ENCODE measurements at regions not wholly inside any gene's neighbourhood (a gene's known extent, or its start where the extent isn't known, plus 50 kb on each side); places are given as distances from the start of the nearest gene placed in this dataset.

DNA sequence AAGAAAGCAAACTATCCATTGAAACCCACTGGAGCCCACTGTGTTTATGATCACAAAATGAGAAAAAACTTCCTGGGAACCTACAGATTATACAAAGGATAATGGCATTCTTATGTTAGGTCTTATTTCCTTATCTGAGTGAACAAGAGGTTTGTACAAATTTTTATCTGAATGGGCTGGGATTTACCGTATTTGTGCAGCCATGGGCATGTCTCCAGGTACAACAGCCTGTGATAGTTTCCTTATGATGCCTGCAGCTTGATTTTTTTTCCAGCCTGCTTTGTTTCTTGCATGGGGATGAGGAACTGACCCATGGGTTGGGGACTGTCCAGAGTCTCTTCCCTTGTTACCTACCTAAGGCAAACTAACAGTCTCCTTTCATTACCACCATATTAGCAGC lies 244.0 kb upstream of the RBMY1B start:
- no peak for DNase-seq (ENCODE audit: low spot score)

DNA sequence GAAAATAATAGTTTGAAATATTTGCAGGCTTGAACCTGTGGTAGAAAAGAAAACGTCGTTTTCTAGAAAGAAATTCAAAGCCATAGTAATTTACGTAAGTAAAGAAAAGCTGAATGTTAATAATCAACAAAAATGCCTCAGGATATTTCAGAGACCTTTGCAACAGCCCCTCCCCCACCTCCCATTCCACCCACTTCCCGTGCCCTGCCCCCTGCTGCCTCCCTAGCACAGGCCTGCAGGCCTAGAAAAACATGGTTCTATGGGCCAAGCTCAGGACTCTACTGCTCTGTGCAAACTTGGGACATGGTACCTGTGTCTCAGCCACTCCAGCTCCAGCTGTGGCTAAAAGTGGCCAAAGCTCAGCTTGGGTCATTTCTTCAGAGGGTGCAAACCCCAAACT lies 223.4 kb upstream of the RBMY1B start:
- no peak for DNase-seq (ENCODE audit: low spot score)

DNA sequence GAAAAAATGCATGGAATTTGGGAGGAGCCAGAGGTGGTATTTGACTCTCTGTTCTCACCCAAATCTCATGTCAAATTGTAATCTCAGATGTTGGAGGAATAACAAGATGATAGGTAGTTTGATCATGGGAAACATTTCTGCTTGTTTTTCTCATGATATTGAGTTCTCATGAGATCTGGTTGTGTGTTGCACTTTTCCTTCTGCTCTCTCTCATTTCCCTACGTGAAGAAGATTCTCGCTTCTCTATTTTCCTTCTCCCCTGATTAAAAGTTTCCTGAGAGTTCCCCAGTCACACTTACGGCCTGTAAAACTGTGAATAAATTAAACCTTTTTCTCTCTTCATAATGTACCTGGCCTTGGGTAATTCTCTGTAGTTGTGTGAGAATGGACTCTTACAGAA lies 222.2 kb upstream of the RBMY1B start:
- DNase-seq (ENCODE audit: low spot score): no peak

DNA sequence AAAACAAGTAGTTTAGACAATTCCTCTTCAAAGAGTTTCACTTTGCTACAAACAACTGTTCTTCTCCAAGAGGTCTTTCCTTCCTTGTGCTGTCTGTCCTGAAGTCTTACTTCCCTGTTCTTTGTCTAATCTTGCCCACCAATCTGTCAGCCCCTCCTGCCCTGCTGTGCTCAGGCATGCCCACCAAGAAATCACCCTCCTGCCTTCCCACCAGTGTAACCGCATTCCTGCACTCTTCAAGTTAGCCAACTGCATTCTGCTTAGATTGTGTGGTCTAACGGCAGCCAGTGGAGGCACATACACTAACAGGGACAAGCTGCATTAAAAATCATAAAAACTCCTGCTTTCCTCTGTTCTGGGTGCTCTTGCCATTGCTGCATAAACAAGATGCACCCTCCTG lies 215.9 kb upstream of the RBMY1B start:
- DNase-seq (ENCODE audit: low spot score): no peak

DNA sequence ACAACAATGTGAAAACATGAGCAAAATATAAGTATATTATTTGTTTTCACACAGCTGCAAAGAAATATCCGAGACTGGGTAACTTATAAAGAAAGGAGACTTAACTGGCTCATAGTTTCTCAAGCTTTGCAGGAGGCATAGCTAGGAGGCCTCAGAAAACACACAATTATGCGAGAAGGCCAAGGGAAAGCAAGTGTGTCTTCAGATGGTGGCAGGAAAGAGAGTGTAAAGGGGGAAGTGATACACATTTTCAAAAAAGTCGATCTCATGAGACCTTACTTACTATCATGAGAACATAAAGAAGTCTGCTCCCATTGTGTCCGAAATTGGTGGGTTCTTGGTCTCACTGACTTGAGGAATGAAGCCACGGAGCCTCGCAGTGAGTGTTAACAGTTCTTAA lies 208.9 kb upstream of the RBMY1B start:
- DNase-seq (ENCODE audit: low spot score): no peak

DNA sequence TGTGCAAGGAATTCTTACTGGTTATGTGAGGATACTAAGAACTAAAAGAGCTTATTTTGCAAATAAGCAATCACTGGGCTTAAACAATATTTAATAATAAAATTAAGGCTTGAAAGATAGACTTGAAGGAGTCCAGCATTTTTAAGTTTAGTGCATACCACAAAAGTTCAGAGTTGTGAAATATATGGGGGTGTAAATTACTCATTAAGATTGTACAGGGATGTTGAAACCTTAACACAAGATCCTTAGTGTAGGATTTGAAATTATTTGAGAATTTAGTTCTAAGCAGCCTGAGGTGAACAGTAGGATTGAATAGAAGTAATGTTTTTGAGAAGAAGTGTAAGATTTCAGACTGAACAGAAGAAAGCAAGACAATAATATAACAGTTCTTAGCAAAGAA lies 195.8 kb upstream of the RBMY1B start:
- DNase-seq (ENCODE audit: low spot score): no peak
